HepG2 (cell line): ENCODE measurements at regions not wholly inside any gene's neighbourhood (a gene's known extent, or its start where the extent isn't known, plus 50 kb on each side); places are given as distances from the start of the nearest gene placed in this dataset.

Experiments
- ATAC-seq: fragments of 200-7000 bp; cut with Tn5 transposase; 3 replicates; pipeline ENCODE4 v1.9.1; 2020; ENCODE audit warnings: mild to moderate bottlenecking, moderate library complexity
- BruUV-seq: library from RNA; stranded (reverse); fragments of 400-500 nt; replicated peaks from 2 replicates; lab custom pipeline; 2021; lab: Mats Ljungman, UMichigan
- CTCF ChIA-PET: fragments of 300-600 bp; formaldehyde crosslinking; extraction: SDS; loops from one replicate; lab custom pipeline; 2021; ENCODE audit warnings: low total read pairs, inconsistent platforms, low intra/inter-chr PET ratio; lab: Yijun Ruan, JAX
- POLR2A ChIA-PET: fragments of 350-600 bp; sonication (Branson Sonifier 250); formaldehyde crosslinking; loops from one replicate; lab custom pipeline; 2020; ENCODE audit warnings: antibody characterized with exemption, inconsistent platforms; lab: Yijun Ruan, JAX
- DNase-seq: peaks from one replicate; pipeline ENCODE4 v3.0.0-alpha.2; 2015; ENCODE audit warnings: low spot score
- FAIRE-seq: peaks from 3 replicates; lab custom pipeline; 2011; peaks lifted over from hg19 to GRCh38; lab: Jason Lieb, UNC
- H2AFZ ChIP-seq: one replicate; pipeline ENCODE4 v1.6.1; 2011; ENCODE audit warnings: low read length, inconsistent platforms
- H3K27ac ChIP-seq: fragments of 300-600 bp; 3 replicates; pipeline ENCODE4 v1.8.0; 2011; ENCODE audit warnings: mixed run types, mild to moderate bottlenecking, mixed read lengths, low read length, inconsistent platforms; ENCODE audit not compliant: insufficient read depth; ENCODE audit errors: extremely low read length
- H3K27me3 ChIP-seq, 2 experiments: fragments of 200-600 bp in 1 of 2; 2 replicates in 1 of 2; 3 replicates in 1 of 2; pipeline versions ENCODE4 v1.6.0 to v1.8.0; 2011; ENCODE audit warnings: low read length in 2 of 2, mild to moderate bottlenecking in 2 of 2, moderate library complexity in 2 of 2, inconsistent platforms in 1 of 2; ENCODE audit not compliant: insufficient read depth in 2 of 2, control insufficient read depth in 1 of 2
- H3K36me3 ChIP-seq, 2 experiments: fragments of 200-600 bp in 1 of 2; replicated peaks in 1 of 2; 2 replicates in 1 of 2; 3 replicates in 1 of 2; pipeline versions ENCODE4 v1.5.1 to v1.8.0; 2011; ENCODE audit warnings: low read length in 2 of 2, inconsistent platforms in 1 of 2; ENCODE audit not compliant: insufficient read depth in 2 of 2, control insufficient read depth in 1 of 2
- H3K4me1 ChIP-seq: 2 replicates; pipeline ENCODE4 v1.5.1; 2012; ENCODE audit warnings: low read length, inconsistent platforms; ENCODE audit not compliant: insufficient read depth
- H3K4me2 ChIP-seq: 2 replicates; pipeline ENCODE4 v1.6.0; 2011; ENCODE audit warnings: low read depth, low read length, inconsistent platforms
- H3K4me3 ChIP-seq, 3 experiments: fragments of 200-600 bp in 1 of 3; sonication (generic), shearing (Covaris generic) in 1 of 3; replicated peaks in 1 of 3; 2 replicates each; pipeline ENCODE4 v1.5.1; 2011 to 2016; ENCODE audit warnings: low read length in 3 of 3, inconsistent platforms in 2 of 3, low read depth in 2 of 3, mild to moderate bottlenecking in 2 of 3, control low read depth in 1 of 3, mixed read lengths in 1 of 3; ENCODE audit not compliant: insufficient read depth in 1 of 3
- H3K79me2 ChIP-seq: one replicate; pipeline ENCODE4 v1.6.1; 2011; ENCODE audit warnings: low read length, inconsistent platforms; ENCODE audit not compliant: insufficient read depth
- H3K9ac ChIP-seq: 2 replicates; pipeline ENCODE4 v1.6.0; 2011; ENCODE audit warnings: mild to moderate bottlenecking, low read depth, low read length, inconsistent platforms; ENCODE audit not compliant: insufficient read depth
- H3K9me3 ChIP-seq: 2 replicates; pipeline ENCODE4 v1.5.1; 2012; ENCODE audit warnings: mild to moderate bottlenecking, low read length
- H4K20me1 ChIP-seq: 2 replicates; pipeline ENCODE4 v1.6.0; 2011; ENCODE audit warnings: inconsistent platforms, mild to moderate bottlenecking, low read length, moderate library complexity; ENCODE audit not compliant: insufficient read depth
- KDM4B ChIP-seq: sonication (generic); formaldehyde crosslinking; IDR thresholded peaks from 2 replicates; pipeline ENCODE4 v1.4.0; 2020; ENCODE audit warnings: missing genetic modification reagents
- NAIF1 ChIP-seq: sonication (generic); formaldehyde crosslinking; IDR thresholded peaks from 2 replicates; pipeline ENCODE4 v1.5.0; 2020; ENCODE audit warnings: mild to moderate bottlenecking, missing genetic modification reagents, borderline replicate concordance
- NFE2L1 ChIP-seq: sonication (generic); formaldehyde crosslinking; IDR thresholded peaks from 2 replicates; pipeline ENCODE4 v1.4.0; 2020; ENCODE audit warnings: missing genetic modification reagents, mild to moderate bottlenecking, borderline replicate concordance
- SALL2 ChIP-seq: sonication (generic); formaldehyde crosslinking; IDR thresholded peaks from 2 replicates; pipeline ENCODE4 v1.8.1; 2023; ENCODE audit warnings: mild to moderate bottlenecking, missing genetic modification reagents, inconsistent platforms
- SRF ChIP-seq: IDR thresholded peaks from 2 replicates; pipeline ENCODE4 v1.6.1; 2011; ENCODE audit warnings: mild to moderate bottlenecking, low read depth, low read length, moderate library complexity
- ZMAT3 ChIP-seq: sonication (generic); formaldehyde crosslinking; conservative IDR thresholded peaks from 2 replicates; pipeline ENCODE4 v1.7.0; 2021; ENCODE audit warnings: missing genetic modification reagents
- ZNF160 ChIP-seq: sonication (generic); formaldehyde crosslinking; IDR thresholded peaks from 2 replicates; pipeline ENCODE4 v1.8.0; 2022; ENCODE audit warnings: mild to moderate bottlenecking, inconsistent platforms, missing genetic modification reagents
- ZNF20 ChIP-seq: sonication (generic); formaldehyde crosslinking; IDR thresholded peaks from 2 replicates; pipeline ENCODE4 v1.4.0; 2020; ENCODE audit warnings: mild to moderate bottlenecking, moderate library complexity, missing genetic modification reagents
- ZNF891 ChIP-seq: sonication (generic); formaldehyde crosslinking; IDR thresholded peaks from 2 replicates; pipeline ENCODE4 v1.5.0; 2020; ENCODE audit warnings: mild to moderate bottlenecking, missing genetic modification reagents
- WGBS: methylation state at CpG from one replicate; pipeline ENCODE4 v1.1.6; 2017; ENCODE audit warnings: low lambda C conversion rate; 5-methylcytosine and 5-hydroxymethylcytosine counted together
- in situ Hi-C: cut with HindIII; loops from 2 replicates; pipeline ENCODE4 v1.10.0; 2017; ENCODE audit warnings: low pct_unique_long_range_greater_than_20kb; ENCODE audit not compliant: extremely low pct_ligation_motif_present
- intact Hi-C: fragments of 100-400 bp; cut with micrococcal nuclease; formaldehyde crosslinking; loops from one replicate; pipeline ENCODE4 v1.10.0; 2022; ENCODE audit not compliant: unreplicated experiment
- TF ChIP-seq, protein P1 (sequence below): sonication (generic); IDR thresholded peaks from 2 replicates; pipeline ENCODE4 v1.6.1; 2016; ENCODE audit warnings: low read depth, borderline replicate concordance
- TF ChIP-seq, protein P2 (sequence below): sonication (generic); formaldehyde crosslinking; IDR thresholded peaks from 2 replicates; pipeline ENCODE4 v1.9.0; 2022; ENCODE audit warnings: missing genetic modification reagents, mild to moderate bottlenecking, borderline replicate concordance
- TF ChIP-seq, protein P3 (sequence below): IDR thresholded peaks from 2 replicates; pipeline ENCODE4 v1.6.1; 2016; ENCODE audit warnings: missing compliant biosample characterization, missing genetic modification reagents, borderline replicate concordance
- TF ChIP-seq, protein P4 (sequence below): IDR thresholded peaks from 2 replicates; pipeline ENCODE4 v1.6.1; 2016; ENCODE audit warnings: low read depth, borderline replicate concordance
- TF ChIP-seq, protein P5 (sequence below): IDR thresholded peaks from 2 replicates; pipeline ENCODE4 v1.6.1; 2012; ENCODE audit warnings: low read depth, low read length, improper control_type of control experiment

DNA sequence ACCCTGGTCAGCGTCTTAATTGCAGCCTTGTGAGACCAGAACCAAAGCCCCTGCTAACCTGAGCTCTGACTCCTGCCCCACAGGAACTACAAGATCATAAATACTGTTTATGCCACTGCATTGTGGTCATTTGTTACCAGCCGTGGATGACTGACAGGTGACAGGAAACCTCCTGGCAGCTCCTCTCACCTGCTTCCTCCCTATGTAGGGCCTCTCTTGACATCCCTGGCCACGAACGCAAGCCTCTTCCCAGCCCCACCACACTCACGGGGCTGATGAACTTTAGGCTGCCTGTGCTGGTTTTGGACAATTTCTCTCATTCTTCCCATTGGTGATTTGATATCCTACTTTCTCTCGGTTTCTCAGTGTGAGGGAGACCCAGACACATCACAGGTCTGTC, 357.2 kb upstream of the MYT1L start:
- in situ Hi-C loops = no loop called here
- CTCF ChIA-PET = no interaction called here
- H3K4me1 ChIP-seq = no peaks in the 10 kb centered on the region
- TF ChIP-seq NFE2L1 = no peak
- TF ChIP-seq SRF = no peak
- TF ChIP-seq, protein P1, sequence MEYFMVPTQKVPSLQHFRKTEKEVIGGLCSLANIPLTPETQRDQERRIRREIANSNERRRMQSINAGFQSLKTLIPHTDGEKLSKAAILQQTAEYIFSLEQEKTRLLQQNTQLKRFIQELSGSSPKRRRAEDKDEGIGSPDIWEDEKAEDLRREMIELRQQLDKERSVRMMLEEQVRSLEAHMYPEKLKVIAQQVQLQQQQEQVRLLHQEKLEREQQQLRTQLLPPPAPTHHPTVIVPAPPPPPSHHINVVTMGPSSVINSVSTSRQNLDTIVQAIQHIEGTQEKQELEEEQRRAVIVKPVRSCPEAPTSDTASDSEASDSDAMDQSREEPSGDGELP = no peak
- no peak for TF ChIP-seq ZNF20 (CRISPR knock-in tag)
- intact Hi-C loops = loop anchor here (5.0 kb wide), 1 partner anchor 944 kb away; no protein-coding TSS in a partner anchor
- H3K9ac ChIP-seq = no peak overlapping the region
- no peaks in the 10 kb centered on the region for H3K36me3 ChIP-seq
- 14% methylated on average over 6 of the region's 6 CpGs for WGBS
- POLR2A ChIA-PET = no interaction called here
- H3K27ac ChIP-seq = no peak overlapping the region
- FAIRE-seq (no peak), DNase-seq (no peak), ATAC-seq (no peak)
- H3K79me2 ChIP-seq = no peaks in the 10 kb centered on the region
- no peaks in the 10 kb centered on the region for H3K9me3 ChIP-seq
- no peak overlapping the region for H3K4me2 ChIP-seq
- no peak overlapping the region for H2AFZ ChIP-seq
- no peak overlapping the region for H3K4me3 ChIP-seq
- peaks cover 4 to 61% of the 10 kb centered on the region in 2 experiments for H3K27me3 ChIP-seq
- no peaks in the 10 kb centered on the region; the same call in 1 of the 2 replicates for H4K20me1 ChIP-seq
- BruUV-seq = no TSS peak

DNA sequence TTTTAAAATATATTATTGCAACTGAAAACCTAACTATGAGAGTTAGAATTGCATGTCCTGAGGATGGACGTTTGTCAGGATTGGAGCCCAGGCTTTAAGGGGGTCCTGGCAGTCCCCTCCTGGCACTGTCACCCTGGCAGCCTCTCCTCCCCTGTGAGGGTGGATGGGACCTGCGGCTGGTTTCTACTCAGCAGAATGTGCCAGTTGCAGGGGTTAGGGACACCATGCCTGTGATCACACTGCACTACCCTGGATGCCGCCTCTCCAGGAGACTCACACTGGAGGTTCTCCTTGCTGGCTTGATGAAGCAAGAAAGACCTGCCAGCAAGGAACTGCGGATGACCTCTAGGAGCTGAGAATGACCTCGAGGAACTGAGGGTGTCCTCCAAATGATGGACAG, 356.7 kb upstream of the MYT1L start:
- H3K27me3 ChIP-seq = peaks cover 3 to 61% of the 10 kb centered on the region in 2 experiments; a peak in 4 of 5 replicates
- no peak for TF ChIP-seq ZNF891 (CRISPR knock-in tag)
- no peak for TF ChIP-seq SALL2 (CRISPR knock-in tag)
- TF ChIP-seq, protein P2, sequence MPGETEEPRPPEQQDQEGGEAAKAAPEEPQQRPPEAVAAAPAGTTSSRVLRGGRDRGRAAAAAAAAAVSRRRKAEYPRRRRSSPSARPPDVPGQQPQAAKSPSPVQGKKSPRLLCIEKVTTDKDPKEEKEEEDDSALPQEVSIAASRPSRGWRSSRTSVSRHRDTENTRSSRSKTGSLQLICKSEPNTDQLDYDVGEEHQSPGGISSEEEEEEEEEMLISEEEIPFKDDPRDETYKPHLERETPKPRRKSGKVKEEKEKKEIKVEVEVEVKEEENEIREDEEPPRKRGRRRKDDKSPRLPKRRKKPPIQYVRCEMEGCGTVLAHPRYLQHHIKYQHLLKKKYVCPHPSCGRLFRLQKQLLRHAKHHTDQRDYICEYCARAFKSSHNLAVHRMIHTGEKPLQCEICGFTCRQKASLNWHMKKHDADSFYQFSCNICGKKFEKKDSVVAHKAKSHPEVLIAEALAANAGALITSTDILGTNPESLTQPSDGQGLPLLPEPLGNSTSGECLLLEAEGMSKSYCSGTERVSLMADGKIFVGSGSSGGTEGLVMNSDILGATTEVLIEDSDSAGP (CRISPR knock-in tag) = no peak
- TF ChIP-seq KDM4B (CRISPR knock-in tag) = no peak
- TF ChIP-seq, protein P3, sequence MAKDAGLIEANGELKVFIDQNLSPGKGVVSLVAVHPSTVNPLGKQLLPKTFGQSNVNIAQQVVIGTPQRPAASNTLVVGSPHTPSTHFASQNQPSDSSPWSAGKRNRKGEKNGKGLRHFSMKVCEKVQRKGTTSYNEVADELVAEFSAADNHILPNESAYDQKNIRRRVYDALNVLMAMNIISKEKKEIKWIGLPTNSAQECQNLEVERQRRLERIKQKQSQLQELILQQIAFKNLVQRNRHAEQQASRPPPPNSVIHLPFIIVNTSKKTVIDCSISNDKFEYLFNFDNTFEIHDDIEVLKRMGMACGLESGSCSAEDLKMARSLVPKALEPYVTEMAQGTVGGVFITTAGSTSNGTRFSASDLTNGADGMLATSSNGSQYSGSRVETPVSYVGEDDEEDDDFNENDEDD = no peak
- no peak for TF ChIP-seq ZNF160
- TF ChIP-seq, protein P4, sequence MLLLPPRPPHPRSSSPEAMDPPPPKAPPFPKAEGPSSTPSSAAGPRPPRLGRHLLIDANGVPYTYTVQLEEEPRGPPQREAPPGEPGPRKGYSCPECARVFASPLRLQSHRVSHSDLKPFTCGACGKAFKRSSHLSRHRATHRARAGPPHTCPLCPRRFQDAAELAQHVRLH = no peak
- TF ChIP-seq, protein P5, sequence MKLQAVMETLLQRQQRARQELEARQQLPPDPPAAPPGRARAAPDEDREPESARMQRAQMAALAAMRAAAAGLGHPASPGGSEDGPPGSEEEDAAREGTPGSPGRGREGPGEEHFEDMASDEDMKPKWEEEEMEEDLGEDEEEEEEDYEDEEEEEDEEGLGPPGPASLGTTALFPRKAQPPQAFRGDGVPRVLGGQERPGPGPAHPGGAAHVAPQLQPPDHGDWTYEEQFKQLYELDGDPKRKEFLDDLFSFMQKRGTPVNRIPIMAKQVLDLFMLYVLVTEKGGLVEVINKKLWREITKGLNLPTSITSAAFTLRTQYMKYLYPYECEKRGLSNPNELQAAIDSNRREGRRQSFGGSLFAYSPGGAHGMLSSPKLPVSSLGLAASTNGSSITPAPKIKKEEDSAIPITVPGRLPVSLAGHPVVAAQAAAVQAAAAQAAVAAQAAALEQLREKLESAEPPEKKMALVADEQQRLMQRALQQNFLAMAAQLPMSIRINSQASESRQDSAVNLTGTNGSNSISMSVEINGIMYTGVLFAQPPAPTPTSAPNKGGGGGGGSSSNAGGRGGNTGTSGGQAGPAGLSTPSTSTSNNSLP = no peak
- TF ChIP-seq NAIF1 = no peak
- no peak for TF ChIP-seq ZMAT3 (CRISPR knock-in tag)

More for the DNA sequence above, 356.7 kb upstream of the MYT1L start:
- in situ Hi-C loops = no loop called here
- no peaks in the 10 kb centered on the region for H3K4me1 ChIP-seq
- H3K79me2 ChIP-seq = no peaks in the 10 kb centered on the region
- H3K9ac ChIP-seq = no peak overlapping the region
- H3K36me3 ChIP-seq = no peaks in the 10 kb centered on the region
- DNase-seq = no peak
- ChIA-PET POLR2A (no interaction called here), CTCF (no interaction called here)
- intact Hi-C loops = loop anchor here (5.0 kb wide), 1 partner anchor 945 kb away; no protein-coding TSS in a partner anchor
- ATAC-seq = no peak
- H3K4me2 ChIP-seq = no peak overlapping the region
- no peaks in the 10 kb centered on the region for H3K9me3 ChIP-seq
- no peak overlapping the region for H2AFZ ChIP-seq
- FAIRE-seq = no peak
- no peak overlapping the region for H3K27ac ChIP-seq
- H3K4me3 ChIP-seq = no peak overlapping the region
- BruUV-seq = no TSS peak
- no peaks in the 10 kb centered on the region; the same call in 1 of the 2 replicates for H4K20me1 ChIP-seq
- WGBS = 0% methylated on average over 1 of the region's 5 CpGs
